ENCODE measurements at regions not wholly inside any gene's neighbourhood (a gene's known extent, or its start where the extent isn't known, plus 50 kb on each side); places are given as distances from the start of the nearest gene placed in this dataset.
A peak's percentile ranks its signal among the peaks of the same experiment; 100 is the strongest.
"Not testable (repeated sequence)": the region's sequence is repeated elsewhere in the genome, so short reads cannot be mapped to it uniquely, and the experiment has no call there.

DNA sequence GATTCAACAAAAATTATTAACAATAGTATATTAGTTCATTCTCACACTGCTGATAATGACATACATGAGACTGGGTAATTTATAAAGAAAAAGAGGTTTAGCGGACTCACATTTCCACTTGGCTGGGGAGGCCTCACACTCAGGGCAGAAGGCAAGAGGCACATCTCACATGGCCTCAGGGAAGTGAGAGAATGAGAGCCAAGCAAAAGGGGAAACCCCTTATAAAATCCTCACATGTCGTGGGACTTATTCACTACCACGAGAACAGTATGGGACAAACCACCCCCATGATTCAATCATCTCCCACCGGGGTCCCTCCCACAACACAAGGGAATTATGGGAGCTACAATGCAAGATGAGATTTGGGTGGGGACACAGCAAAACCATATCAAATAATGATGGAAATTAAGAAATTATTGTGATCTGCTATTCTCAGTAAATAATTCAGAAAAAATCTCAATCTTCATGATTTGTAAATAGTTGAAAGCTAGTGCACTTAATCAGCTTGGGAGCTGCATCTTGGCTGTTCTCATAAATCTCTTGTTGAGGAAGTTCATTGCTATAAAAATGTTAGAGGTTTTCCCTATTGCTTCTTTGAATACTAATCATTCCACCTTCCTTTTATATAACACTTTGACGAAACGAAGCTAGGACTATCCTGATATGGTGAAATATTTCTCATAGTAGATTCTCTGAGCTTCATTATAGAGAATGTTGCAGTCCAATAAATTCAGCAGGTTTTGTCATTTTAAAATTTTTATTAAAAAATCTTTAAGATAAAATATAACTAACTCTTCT lies 179.2 kb downstream of the SPDYE17 start:
- H3K27me3 ChIP-seq; DNase-seq (ENCODE audit: extremely low spot score in 2 of 2); H3K27ac ChIP-seq; H3K9me3 ChIP-seq; H3K36me3 ChIP-seq; H3K4me1 ChIP-seq; H3K4me3 ChIP-seq; intact Hi-C loops (cut with DNase I): not testable (repeated sequence)

DNA sequence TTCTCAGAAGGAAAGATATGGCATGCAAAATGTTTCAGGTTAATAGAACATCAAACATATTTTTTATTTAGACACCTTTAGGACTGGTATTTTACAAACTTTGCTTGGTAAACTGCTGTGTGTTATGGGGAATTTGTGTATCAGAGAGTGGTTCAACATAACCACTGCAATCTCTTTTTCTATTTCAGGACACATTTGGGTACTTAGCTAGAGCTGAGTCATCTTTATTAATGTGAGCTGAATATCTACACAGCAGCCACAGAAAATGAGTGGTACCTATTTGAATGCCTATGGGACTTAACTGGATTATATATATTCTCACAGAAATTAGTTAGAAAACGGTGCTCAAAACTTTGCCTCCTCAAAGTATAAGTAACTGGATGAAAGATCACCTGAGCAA lies 179.8 kb downstream of the SPDYE17 start:
- DNase-seq (ENCODE audit: extremely low spot score in 2 of 2); H3K4me3 ChIP-seq; H3K9me3 ChIP-seq; H3K27me3 ChIP-seq; H3K4me1 ChIP-seq; intact Hi-C loops (cut with DNase I); H3K36me3 ChIP-seq; H3K27ac ChIP-seq: not testable (repeated sequence)

DNA sequence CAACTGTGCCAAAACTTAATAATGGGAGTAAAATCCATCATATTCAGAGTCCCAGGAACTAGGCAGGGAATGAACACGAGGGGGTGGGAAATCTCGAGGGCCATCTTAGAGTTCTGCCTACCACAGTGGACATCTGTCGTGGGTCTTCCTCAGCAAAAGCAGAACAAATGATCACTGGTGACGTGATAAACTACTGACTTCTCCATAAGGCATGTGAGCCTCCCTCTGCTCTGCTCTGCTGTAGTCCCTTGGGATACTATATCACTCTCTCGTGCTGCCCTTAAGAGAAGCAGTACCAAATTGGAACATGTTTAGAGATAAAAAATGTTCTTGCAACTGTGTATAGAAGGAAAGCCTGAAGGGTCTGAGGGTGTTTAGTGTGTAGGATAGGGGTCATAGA lies 180.5 kb downstream of the SPDYE17 start:
- H3K4me3 ChIP-seq; intact Hi-C loops (cut with DNase I); H3K4me1 ChIP-seq: not testable (repeated sequence)

DNA sequence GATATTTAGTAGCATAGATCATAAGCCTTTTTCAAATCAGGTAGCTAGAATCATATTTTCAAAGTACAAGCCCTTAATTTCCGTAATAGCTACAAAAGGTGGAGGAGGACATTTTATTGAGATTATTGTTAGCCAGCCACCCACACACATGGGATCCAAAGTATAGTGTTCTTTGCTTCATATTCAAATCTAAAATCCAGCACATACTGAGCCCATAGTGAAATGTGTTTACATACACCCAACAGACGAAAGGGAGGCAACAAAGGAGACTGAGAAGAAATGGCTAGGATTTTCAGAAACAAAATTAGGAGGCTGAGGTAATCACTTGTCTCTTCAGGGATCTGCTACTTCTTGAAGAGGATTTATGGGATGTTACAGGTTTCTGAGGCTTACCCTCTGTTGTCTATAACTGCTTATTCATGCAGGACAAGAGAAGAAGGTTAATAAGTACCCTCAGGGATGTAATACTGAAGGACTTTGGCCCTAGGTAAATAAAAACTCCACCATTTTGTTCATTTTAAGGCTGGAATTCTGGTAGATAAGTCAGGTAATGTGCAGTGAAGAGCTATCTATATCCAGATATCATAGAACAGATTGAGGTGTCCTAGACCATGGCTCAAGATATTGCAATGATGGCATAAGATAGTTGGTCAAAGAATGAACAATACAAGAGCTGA lies 182.1 kb downstream of the SPDYE17 start:
- H3K36me3 ChIP-seq; DNase-seq (ENCODE audit: extremely low spot score in 2 of 2); H3K4me3 ChIP-seq; H3K4me1 ChIP-seq; H3K9me3 ChIP-seq; H3K27ac ChIP-seq; H3K27me3 ChIP-seq; intact Hi-C loops (cut with DNase I): not testable (repeated sequence)

More for the DNA sequence above, 180.5 kb downstream of the SPDYE17 start:
- H3K27me3 ChIP-seq; H3K9me3 ChIP-seq; DNase-seq (ENCODE audit: extremely low spot score in 2 of 2); H3K36me3 ChIP-seq; H3K27ac ChIP-seq: not testable (repeated sequence)

DNA sequence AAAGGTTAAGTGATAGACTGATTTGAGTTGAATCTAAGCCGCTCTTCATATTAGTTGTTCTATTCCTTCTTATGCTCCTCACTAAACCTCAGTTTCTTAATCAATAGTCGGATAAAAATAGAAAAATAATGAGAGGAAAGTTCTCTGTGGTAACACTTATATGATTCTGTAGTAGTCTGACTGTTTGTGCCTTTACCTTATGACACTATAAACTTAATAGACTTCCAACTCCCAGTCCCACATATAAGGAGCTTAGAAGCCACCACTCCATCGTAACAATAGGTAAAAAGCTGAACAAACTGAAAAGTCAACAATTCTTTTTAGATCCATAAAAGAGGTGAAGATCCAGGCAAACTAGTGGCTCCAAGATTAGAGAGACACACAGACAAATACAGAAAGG lies 192.3 kb downstream of the SPDYE17 start:
- DNase-seq (ENCODE audit: extremely low spot score in 2 of 2); H3K4me1 ChIP-seq; H3K27me3 ChIP-seq; H3K27ac ChIP-seq; H3K36me3 ChIP-seq; H3K9me3 ChIP-seq; intact Hi-C loops (cut with DNase I); H3K4me3 ChIP-seq: not testable (repeated sequence)

DNA sequence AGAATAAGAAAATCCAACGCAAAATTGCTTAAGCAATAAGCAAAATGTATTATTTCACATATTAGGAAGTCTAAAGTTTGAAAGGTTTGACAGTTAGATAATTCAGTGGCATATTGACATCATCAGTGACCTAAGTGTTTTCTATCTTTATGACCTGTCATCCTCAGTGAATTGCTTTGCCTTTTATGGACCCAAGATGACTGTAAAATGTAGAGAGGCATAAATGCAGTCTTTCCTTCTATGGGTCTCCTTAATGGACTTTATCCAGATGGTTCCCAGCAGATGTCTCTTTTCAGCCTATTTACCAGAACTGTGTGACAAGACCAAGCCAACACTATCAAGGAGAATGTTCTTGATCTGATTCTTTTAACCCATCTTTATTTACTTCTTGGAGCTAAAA lies 192.9 kb downstream of the SPDYE17 start:
- H3K27me3 ChIP-seq; H3K4me3 ChIP-seq; H3K36me3 ChIP-seq; H3K27ac ChIP-seq; H3K9me3 ChIP-seq; DNase-seq (ENCODE audit: extremely low spot score in 2 of 2); intact Hi-C loops (cut with DNase I); H3K4me1 ChIP-seq: not testable (repeated sequence)

DNA sequence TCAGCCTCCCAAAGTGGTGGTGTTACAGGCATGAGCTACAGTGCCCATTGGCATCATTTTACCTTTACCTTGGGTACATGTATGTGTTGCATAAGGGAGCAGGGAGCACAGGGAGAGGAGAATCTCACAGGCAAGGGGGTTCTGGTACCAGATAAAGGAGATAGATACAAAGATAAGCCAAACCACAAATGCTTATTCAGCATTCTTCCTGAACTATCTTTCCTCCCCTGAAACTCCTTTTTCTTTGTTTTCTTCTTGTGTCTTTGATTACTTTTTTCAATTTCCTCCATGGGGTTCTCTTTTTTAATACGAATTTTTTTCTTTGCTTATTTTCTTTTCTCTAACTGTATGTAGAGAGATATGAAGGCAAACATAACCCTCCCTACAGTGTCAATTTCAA lies 193.8 kb downstream of the SPDYE17 start:
- H3K4me1 ChIP-seq; H3K4me3 ChIP-seq; H3K27ac ChIP-seq; intact Hi-C loops (cut with DNase I); H3K27me3 ChIP-seq; H3K9me3 ChIP-seq; DNase-seq (ENCODE audit: extremely low spot score in 2 of 2); H3K36me3 ChIP-seq: not testable (repeated sequence)

DNA sequence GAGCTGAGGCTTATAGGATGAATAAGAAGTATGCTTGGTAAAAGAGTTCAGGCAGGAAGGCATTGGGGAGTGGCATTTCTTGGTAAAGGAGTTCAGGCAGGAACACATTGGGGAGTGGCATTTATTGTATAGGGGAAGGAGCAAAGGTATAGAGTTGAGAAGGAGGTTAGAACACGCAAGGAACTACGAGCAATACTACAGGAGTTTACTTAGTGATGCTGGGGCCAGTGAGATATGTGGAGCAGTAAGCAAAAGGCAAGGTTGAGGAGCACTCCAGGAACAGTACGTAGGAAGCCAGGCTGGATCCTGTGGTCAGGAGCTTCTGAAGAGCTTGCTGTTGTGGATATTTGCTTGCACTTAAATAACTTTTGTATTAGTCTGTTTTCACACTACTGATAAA lies 202.2 kb upstream of the POMZP3 start:
- H3K4me1 ChIP-seq; H3K4me3 ChIP-seq; H3K9me3 ChIP-seq; DNase-seq (ENCODE audit: extremely low spot score in 2 of 2); H3K36me3 ChIP-seq; intact Hi-C loops (cut with DNase I); H3K27ac ChIP-seq; H3K27me3 ChIP-seq: not testable (repeated sequence)

DNA sequence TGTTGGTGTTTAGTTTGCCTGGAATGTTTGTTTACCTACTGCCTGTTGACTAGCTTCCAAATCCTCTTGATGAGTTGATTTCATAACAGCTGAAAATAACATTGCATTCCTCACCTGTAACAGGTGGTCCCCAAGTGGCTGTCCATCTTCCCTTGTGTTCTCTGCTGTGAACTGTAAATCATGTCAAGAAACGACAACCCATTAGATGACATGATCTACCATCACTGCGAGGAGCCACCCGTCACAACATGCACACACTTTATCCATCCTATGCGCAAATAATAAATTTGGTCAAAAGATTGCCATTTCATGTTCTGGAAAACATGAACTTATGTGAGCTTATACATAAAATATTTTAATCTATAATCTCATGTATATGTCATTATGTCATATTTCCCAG lies 199.1 kb upstream of the POMZP3 start:
- H3K4me1 ChIP-seq; DNase-seq (ENCODE audit: extremely low spot score in 2 of 2); H3K36me3 ChIP-seq; H3K4me3 ChIP-seq; H3K9me3 ChIP-seq; intact Hi-C loops (cut with DNase I); H3K27ac ChIP-seq; H3K27me3 ChIP-seq: not testable (repeated sequence)

DNA sequence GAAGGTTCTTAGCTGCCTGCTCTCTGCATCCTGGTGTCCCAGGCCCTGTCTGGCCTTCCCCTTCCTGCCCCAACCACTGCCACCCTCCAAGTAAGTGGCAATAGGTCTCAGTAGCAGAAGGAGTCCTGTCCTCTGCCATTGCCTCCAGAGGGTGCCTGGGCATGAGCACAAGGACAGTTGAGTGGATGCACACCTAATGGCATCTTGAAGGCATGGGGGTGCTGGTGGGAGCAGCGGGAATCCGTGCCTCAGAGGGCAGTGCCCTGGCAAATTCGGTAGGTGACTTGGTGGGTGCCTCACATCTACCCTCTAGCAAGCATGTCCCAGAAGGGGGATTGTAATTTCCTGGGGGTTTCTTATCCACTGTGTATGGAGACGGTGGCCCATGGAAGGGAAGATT lies 182.8 kb upstream of the POMZP3 start:
- H3K27me3 ChIP-seq; DNase-seq (ENCODE audit: extremely low spot score in 2 of 2); intact Hi-C loops (cut with DNase I); H3K36me3 ChIP-seq; H3K4me3 ChIP-seq; H3K27ac ChIP-seq; H3K9me3 ChIP-seq: not testable (repeated sequence)
- peaks cover 19% of the 10 kb centered on the region for H3K4me1 ChIP-seq

DNA sequence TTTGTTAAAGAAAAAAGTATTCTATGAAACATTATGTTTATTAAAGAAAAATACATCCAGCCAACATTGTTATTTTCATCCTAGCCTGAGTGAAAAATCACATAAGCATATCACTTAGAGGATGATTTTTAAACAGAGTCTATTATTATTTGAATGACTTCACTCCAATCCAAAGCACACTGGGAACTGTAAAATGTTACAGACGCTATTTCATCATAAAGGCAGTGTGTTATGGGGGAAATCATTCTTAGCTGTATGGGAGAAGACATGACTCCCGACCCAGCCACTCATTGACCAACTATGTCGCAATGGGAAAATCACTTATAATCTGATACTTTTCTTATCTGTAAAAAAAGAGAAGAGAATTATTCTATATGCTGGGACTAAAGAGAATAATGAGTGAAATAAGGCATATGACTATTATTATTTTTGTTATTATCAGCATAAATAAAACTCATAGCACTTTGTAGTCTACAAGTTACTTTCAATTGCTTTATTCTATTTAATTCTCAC lies 180.6 kb upstream of the POMZP3 start:
- H3K36me3 ChIP-seq; intact Hi-C loops (cut with DNase I); H3K27ac ChIP-seq; H3K27me3 ChIP-seq; H3K4me3 ChIP-seq; DNase-seq (ENCODE audit: extremely low spot score in 2 of 2); H3K9me3 ChIP-seq: not testable (repeated sequence)
- H3K4me1 ChIP-seq: peaks cover 19% of the 10 kb centered on the region

DNA sequence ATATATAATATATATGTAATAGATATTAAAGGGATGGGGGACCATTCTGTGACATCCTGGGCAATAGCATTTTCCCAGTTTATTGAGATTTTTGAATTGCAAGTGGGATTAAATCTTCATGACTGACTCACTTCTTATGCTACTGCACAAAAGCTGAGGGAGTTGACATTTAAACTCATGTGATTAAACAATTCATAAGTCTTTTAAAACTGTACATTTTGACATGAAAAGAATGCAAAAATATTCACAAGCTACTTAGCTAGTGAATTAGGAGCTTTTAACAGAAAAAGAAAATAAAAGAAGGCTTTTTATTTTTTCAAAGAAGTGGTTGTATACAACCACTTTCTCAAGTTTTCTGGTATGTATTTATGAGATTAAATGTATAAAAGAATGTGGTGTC lies 179.4 kb upstream of the POMZP3 start:
- peaks cover 19% of the 10 kb centered on the region for H3K4me1 ChIP-seq
- H3K27me3 ChIP-seq; H3K4me3 ChIP-seq; DNase-seq (ENCODE audit: extremely low spot score in 2 of 2); H3K36me3 ChIP-seq; H3K9me3 ChIP-seq; intact Hi-C loops (cut with DNase I): not testable (repeated sequence)
- H3K27ac ChIP-seq: peak overlapping the region; percentile 36
